ENCODE measurements at regions not wholly inside any gene's neighbourhood (a gene's known extent, or its start where the extent isn't known, plus 50 kb on each side); places are given as distances from the start of the nearest gene placed in this dataset.
"Not testable (repeated sequence)": the region's sequence is repeated elsewhere in the genome, so short reads cannot be mapped to it uniquely, and the experiment has no call there.

DNA sequence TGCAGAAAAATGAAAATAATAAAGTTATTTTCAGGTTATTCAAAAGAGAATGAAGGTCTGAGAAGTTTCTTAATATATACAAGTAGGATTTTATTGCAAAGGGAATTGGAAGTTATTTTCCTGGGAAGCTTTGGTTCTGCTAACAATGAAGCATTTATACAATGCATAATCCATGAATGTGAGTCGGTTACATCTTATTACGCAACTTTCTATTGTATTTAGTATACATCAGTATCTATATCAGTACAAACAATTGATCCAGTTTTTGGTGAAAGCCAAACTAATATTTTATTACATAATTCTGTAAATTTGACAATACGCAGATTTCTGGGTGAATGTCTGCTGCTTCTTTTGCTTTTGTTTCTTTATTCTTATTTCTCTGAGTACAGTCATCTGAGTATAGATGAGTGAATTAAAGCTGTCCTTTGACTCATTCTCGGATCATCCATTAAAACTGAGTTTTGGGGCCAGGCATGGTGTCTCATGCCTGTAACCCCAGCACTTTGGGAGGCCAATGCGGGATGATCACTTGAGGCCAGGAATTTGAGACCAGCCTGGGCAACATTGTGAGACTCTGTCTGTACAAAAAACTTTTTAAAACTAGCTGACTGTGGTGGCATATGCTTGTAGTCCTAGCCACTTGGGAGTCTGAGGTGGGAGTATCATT, 108.5 kb downstream of the SOCS6 start:
- Histone ChIP-seq H3K27ac (no peak overlapping the region), H3K4me1 (no peaks in the 10 kb centered on the region), H3K4me3 (no peak overlapping the region), H3K9me3 (no peaks in the 10 kb centered on the region), H3K27me3 (ENCODE audit: low read depth) (no peaks in the 10 kb centered on the region), H3K36me3 (no peaks in the 10 kb centered on the region)
- TF ChIP-seq CTCF (IDR thresholded peaks at IDR 0.05), result no peak
- ATAC-seq, result no peak
- DNase-seq, result no peak
- intact Hi-C loops (cut with DNase I), result no loop called here

- H3K4me3 ChIP-seq; H3K9me3 ChIP-seq; intact Hi-C loops (cut with DNase I); H3K4me1 ChIP-seq; DNase-seq; H3K27ac ChIP-seq; ATAC-seq; H3K27me3 ChIP-seq (ENCODE audit: low read depth); H3K36me3 ChIP-seq: not testable (repeated sequence)
Observed at GRCh38 chr18:70395771-70396170, 106.9 kb downstream of the SOCS6 start.

GRCh38 chr18:70394672-70395071, 105.8 kb downstream of the SOCS6 start:
- Histone ChIP-seq H3K36me3 (no peaks in the 10 kb centered on the region), H3K27me3 (ENCODE audit: low read depth) (no peaks in the 10 kb centered on the region), H3K4me3 (no peak overlapping the region), H3K27ac (no peak overlapping the region), H3K4me1 (no peaks in the 10 kb centered on the region), H3K9me3 (no peaks in the 10 kb centered on the region)
- intact Hi-C loops (cut with DNase I), result no loop called here
- no peak for DNase-seq
- TF ChIP-seq CTCF (IDR thresholded peaks at IDR 0.05), result no peak
- ATAC-seq, result no peak

DNA sequence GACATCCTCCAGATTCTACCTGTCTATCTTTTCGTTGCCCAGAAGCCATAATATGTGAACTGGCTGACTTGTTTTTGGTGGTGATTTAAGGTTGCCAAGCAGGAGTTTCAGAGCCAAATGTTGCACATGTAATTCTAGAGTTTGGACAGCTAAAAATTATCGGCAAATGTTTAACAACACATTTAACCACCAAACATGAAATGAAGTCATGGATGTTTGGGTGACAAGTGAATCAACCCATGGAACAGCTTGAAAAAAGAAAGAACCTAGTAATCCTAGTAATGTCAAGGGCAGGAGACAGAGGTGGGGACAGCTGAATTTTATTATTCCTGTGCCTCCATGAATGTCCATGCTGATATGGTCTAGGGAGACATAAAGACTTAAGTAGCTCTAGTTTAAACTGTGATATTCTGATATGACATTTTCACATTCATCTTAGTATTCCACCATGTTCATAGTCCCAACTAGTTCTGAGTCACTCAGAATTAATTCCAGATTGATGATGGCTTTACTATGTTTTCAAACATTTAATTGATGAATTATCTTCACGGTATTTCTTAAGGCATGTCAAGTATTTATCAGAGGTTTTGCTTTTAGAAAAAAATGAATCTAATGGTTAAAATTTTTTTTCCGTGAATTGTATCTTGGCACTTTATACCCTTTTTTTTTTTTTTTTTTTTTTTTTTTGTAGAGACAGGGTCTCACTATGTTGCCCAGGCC, 101.7 kb downstream of the SOCS6 start:
- Histone ChIP-seq H3K36me3 (no peaks in the 10 kb centered on the region), H3K9me3 (no peaks in the 10 kb centered on the region), H3K4me1 (no peaks in the 10 kb centered on the region), H3K27ac (no peak overlapping the region), H3K27me3 (ENCODE audit: low read depth) (no peaks in the 10 kb centered on the region), H3K4me3 (no peak overlapping the region)
- DNase-seq (no peak), ATAC-seq (no peak)
- TF ChIP-seq CTCF (IDR thresholded peaks at IDR 0.05), result no peak
- intact Hi-C loops (cut with DNase I), result no loop called here

- H3K36me3 ChIP-seq; H3K4me3 ChIP-seq; intact Hi-C loops (cut with DNase I); ATAC-seq; H3K4me1 ChIP-seq; H3K27me3 ChIP-seq (ENCODE audit: low read depth); DNase-seq; H3K9me3 ChIP-seq; H3K27ac ChIP-seq: not testable (repeated sequence)
Observed at GRCh38 chr18:70389036-70389435, 100.2 kb downstream of the SOCS6 start.

- Histone ChIP-seq H3K27ac (no peak overlapping the region), H3K4me3 (no peak overlapping the region), H3K4me1 (no peaks in the 10 kb centered on the region), H3K27me3 (ENCODE audit: low read depth) (no peaks in the 10 kb centered on the region), H3K9me3 (no peaks in the 10 kb centered on the region), H3K36me3 (no peaks in the 10 kb centered on the region)
- DNase-seq (no peak), ATAC-seq (no peak)
- TF ChIP-seq CTCF (IDR thresholded peaks at IDR 0.05), result no peak
- intact Hi-C loops (cut with DNase I), result no loop called here
Observed at GRCh38 chr18:70387027-70387426, 98.2 kb downstream of the SOCS6 start.

Measured in lower lobe of right lung (tissue), 2 donors.